Tibial nerve (tissue), 3 donors: ENCODE measurements at regions not wholly inside any gene's neighbourhood (a gene's known extent, or its start where the extent isn't known, plus 50 kb on each side); places are given as distances from the start of the nearest gene placed in this dataset.

Source experiments
- POLR2A ChIP-seq, 2 donors: fragments of 450-650 bp; IDR thresholded peaks; one replicate each; pipeline ENCODE4 v1.6.1; 2017; ENCODE audit warnings: antibody characterized with exemption in 2 of 2, mild to moderate bottlenecking in 2 of 2, moderate library complexity in 2 of 2
- TF ChIP-seq, protein P1 (sequence below), 5 experiments: fragments of 200-600 bp in 3 of 5; fragments of 450-650 bp in 2 of 5; sonication (generic) in 3 of 5; IDR thresholded peaks; one replicate each; pipeline ENCODE4 v1.5.1; 2016 to 2019; ENCODE audit warnings: antibody characterized with exemption in 5 of 5, mild to moderate bottlenecking in 3 of 5, moderate library complexity in 2 of 5

DNA sequence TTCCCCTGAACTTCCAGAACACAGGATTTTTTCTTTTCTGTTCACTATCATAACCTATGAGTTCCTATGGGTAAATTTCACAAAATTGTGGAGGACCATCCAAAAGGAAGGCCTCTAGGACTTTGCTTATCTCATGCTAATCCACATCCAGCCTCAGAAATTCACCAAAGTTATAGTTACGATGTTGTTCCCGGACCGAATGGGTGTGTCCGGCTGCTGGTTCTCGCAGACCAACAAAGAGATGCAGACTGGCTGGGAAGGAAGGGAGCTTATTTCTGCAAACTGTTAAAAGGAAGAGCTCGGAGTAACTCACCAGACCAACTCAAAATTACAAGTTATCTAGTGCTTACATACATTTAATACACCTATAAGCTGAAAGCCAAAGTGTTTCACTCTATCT, 882.9 kb upstream of the SPRY2 start:
- no peak for TF ChIP-seq POLR2A (IDR thresholded peaks at IDR 0.05)
- TF ChIP-seq, protein P1, sequence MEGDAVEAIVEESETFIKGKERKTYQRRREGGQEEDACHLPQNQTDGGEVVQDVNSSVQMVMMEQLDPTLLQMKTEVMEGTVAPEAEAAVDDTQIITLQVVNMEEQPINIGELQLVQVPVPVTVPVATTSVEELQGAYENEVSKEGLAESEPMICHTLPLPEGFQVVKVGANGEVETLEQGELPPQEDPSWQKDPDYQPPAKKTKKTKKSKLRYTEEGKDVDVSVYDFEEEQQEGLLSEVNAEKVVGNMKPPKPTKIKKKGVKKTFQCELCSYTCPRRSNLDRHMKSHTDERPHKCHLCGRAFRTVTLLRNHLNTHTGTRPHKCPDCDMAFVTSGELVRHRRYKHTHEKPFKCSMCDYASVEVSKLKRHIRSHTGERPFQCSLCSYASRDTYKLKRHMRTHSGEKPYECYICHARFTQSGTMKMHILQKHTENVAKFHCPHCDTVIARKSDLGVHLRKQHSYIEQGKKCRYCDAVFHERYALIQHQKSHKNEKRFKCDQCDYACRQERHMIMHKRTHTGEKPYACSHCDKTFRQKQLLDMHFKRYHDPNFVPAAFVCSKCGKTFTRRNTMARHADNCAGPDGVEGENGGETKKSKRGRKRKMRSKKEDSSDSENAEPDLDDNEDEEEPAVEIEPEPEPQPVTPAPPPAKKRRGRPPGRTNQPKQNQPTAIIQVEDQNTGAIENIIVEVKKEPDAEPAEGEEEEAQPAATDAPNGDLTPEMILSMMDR (IDR thresholded peaks at IDR 0.05): no peak
